OCI-LY3 (cell line): ENCODE measurements at regions not wholly inside any gene's neighbourhood (a gene's known extent, or its start where the extent isn't known, plus 50 kb on each side); places are given as distances from the start of the nearest gene placed in this dataset.

Source experiments
- H2AFZ ChIP-seq: fragments of 200-600, 300-600 bp; shearing (Covaris generic); 2 replicates; pipeline ENCODE4 v1.6.0; 2014; ENCODE audit warnings: antibody characterized with exemption, low read depth, low read length
- H3K27ac ChIP-seq: fragments of 200-600, 300-600 bp; sonication (generic); 2 replicates; pipeline ENCODE4 v1.5.1; 2014; ENCODE audit warnings: mild to moderate bottlenecking, low read length, moderate library complexity, mixed read lengths
- H3K27me3 ChIP-seq: fragments of 200-600, 300-600 bp; sonication (generic); 2 replicates; pipeline ENCODE4 v1.6.1; 2014; ENCODE audit warnings: low read depth, low read length, mixed read lengths
- H3K36me3 ChIP-seq: fragments of 200-600, 300-600 bp; sonication (generic); replicated peaks from 2 replicates; pipeline ENCODE3; 2014; ENCODE audit warnings: low read depth, low read length, mixed read lengths
- H3K4me1 ChIP-seq: fragments of 300-600, 200-600 bp; sonication (generic); 2 replicates; pipeline ENCODE4 v1.6.1; 2014; ENCODE audit warnings: low read length, mixed read lengths
- H3K4me2 ChIP-seq: fragments of 200-600, 300-600 bp; sonication (generic); 2 replicates; pipeline ENCODE4 v1.6.1; 2014; ENCODE audit warnings: low read length, mixed read lengths
- H3K4me3 ChIP-seq: fragments of 300-600, 200-600 bp; sonication (generic); 2 replicates; pipeline ENCODE4 v1.5.1; 2014; ENCODE audit warnings: antibody characterized with exemption, mild to moderate bottlenecking, low read length, moderate library complexity
- H3K79me2 ChIP-seq: fragments of 300-600, 200-600 bp; shearing (Covaris generic); 2 replicates; pipeline ENCODE4 v1.6.1; 2014; ENCODE audit warnings: mild to moderate bottlenecking, low read length, mixed read lengths
- H3K9ac ChIP-seq: fragments of 300-600, 200-600 bp; shearing (Covaris generic); 2 replicates; pipeline ENCODE4 v1.6.0; 2014; ENCODE audit warnings: mild to moderate bottlenecking, low read length, moderate library complexity
- H3K9me3 ChIP-seq: fragments of 200-600, 300-600 bp; shearing (Covaris generic); 2 replicates; pipeline ENCODE4 v1.6.1; 2014; ENCODE audit warnings: low read length, mixed read lengths; ENCODE audit not compliant: insufficient read depth
- H4K20me1 ChIP-seq: fragments of 200-600, 300-600 bp; sonication (generic); 2 replicates; pipeline ENCODE4 v1.6.1; 2016; ENCODE audit warnings: low read length, mixed read lengths; ENCODE audit not compliant: insufficient read depth
- CTCF ChIP-seq: fragments of 200-600, 300-600 bp; sonication (generic); IDR thresholded peaks from 2 replicates; pipeline ENCODE4 v1.5.1; 2014; ENCODE audit warnings: antibody characterized with exemption, low read length, low read depth
- EZH2phosphoT487 ChIP-seq: fragments of 200-600 bp; shearing (Covaris generic); IDR thresholded peaks from 2 replicates; pipeline ENCODE4 v1.6.1; 2018; ENCODE audit warnings: antibody characterized with exemption, mixed run types, low read depth

GRCh38 chr2:48113767-48114166 is 200.7 kb upstream of the FOXN2 start:
- Histone ChIP-seq H3K27me3 (no peaks in the 10 kb centered on the region), H3K27ac (peak overlapping the region; percentile 45), H3K4me1 (peaks cover 36% of the 10 kb centered on the region)

GRCh38 chr2:48114256-48114655 is 200.2 kb upstream of the FOXN2 start:
- peak overlapping the region; percentile 46 for H3K4me2 ChIP-seq
- no peaks in the 10 kb centered on the region for H3K79me2 ChIP-seq
- no peak overlapping the region for H3K9ac ChIP-seq
- no peak overlapping the region for H2AFZ ChIP-seq
- H3K4me1 ChIP-seq: peaks cover 36% of the 10 kb centered on the region
- H3K4me3 ChIP-seq: no peak overlapping the region
- H4K20me1 ChIP-seq: no peaks in the 10 kb centered on the region
- peak overlapping the region; percentile 45 for H3K27ac ChIP-seq
- H3K9me3 ChIP-seq: no peaks in the 10 kb centered on the region
- TF ChIP-seq CTCF (no peak), EZH2phosphoT487 (no peak)
- H3K36me3 ChIP-seq: no peaks in the 10 kb centered on the region
- H3K27me3 ChIP-seq: no peaks in the 10 kb centered on the region

More at GRCh38 chr2:48113767-48114166, 200.7 kb upstream of the FOXN2 start:
- Histone ChIP-seq H3K79me2 (no peaks in the 10 kb centered on the region), H4K20me1 (no peaks in the 10 kb centered on the region), H3K4me2 (peak overlapping the region; percentile 46), H3K9me3 (no peaks in the 10 kb centered on the region), H3K36me3 (no peaks in the 10 kb centered on the region), H3K9ac (no peak overlapping the region), H2AFZ (no peak overlapping the region), H3K4me3 (no peak overlapping the region)
- TF ChIP-seq CTCF: no peak
- TF ChIP-seq EZH2phosphoT487: no peak

GRCh38 chr2:48116497-48116896 is 198.0 kb upstream of the FOXN2 start:
- Histone ChIP-seq H3K27me3 (no peaks in the 10 kb centered on the region), H3K4me2 (no peak overlapping the region), H3K9me3 (no peaks in the 10 kb centered on the region), H3K27ac (no peak overlapping the region), H3K79me2 (no peaks in the 10 kb centered on the region), H3K9ac (no peak overlapping the region), H3K4me1 (peaks cover 34% of the 10 kb centered on the region), H2AFZ (no peak overlapping the region), H3K36me3 (no peaks in the 10 kb centered on the region), H4K20me1 (no peaks in the 10 kb centered on the region), H3K4me3 (no peak overlapping the region)
- TF ChIP-seq EZH2phosphoT487: no peak
- TF ChIP-seq CTCF: no peak

- H3K27ac ChIP-seq: no peak overlapping the region
Observed at GRCh38 chr2:48118895-48119294, 195.6 kb upstream of the FOXN2 start.

More at GRCh38 chr2:48118895-48119294, 195.6 kb upstream of the FOXN2 start:
- Histone ChIP-seq H4K20me1 (no peaks in the 10 kb centered on the region), H3K9me3 (no peaks in the 10 kb centered on the region), H3K4me1 (peaks cover 22% of the 10 kb centered on the region), H3K79me2 (no peaks in the 10 kb centered on the region), H3K36me3 (no peaks in the 10 kb centered on the region), H3K27me3 (no peaks in the 10 kb centered on the region), H3K9ac (no peak overlapping the region), H3K4me2 (no peak overlapping the region), H2AFZ (no peak overlapping the region), H3K4me3 (no peak overlapping the region)
- TF ChIP-seq CTCF: no peak
- TF ChIP-seq EZH2phosphoT487: no peak
